ENCODE measurements at regions not wholly inside any gene's neighbourhood (a gene's known extent, or its start where the extent isn't known, plus 50 kb on each side); places are given as distances from the start of the nearest gene placed in this dataset.

DNA sequence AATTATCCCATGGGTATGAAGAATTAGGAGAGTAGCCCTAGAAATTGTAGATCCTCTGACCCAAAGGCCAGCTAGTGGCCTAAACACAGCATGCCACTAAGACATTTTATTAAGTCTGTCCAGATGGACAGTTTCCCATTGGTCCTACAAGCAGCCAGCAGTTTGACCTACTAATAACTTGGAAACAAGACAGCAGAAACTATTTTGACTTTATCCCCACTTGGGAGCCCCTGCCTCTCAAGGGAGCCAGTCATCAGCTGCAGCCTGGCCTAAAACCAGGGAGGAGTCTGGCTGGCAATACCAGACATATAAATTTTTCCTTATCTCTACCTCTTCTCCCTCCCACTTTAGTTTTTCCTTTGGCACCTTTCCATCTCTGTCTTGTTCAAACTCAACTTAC, 222.6 kb upstream of the KCTD3 start:
- Mint-ChIP-seq H3K27me3 (ENCODE audit: insufficient read depth) (no peaks in the 10 kb centered on the region), H3K9me3 (no peaks in the 10 kb centered on the region), H3K4me3 (no peak overlapping the region), H3K4me1 (peaks cover 2% of the 10 kb centered on the region), H3K27ac (no peak overlapping the region), H3K36me3 (ENCODE audit: low read depth) (no peaks in the 10 kb centered on the region)
- Histone ChIP-seq H3K36me3 (ENCODE audit: control insufficient read depth, insufficient read depth, low read length) (no peaks in the 10 kb centered on the region), H3K27me3 (ENCODE audit: control insufficient read depth, insufficient read depth, low read length, poor library complexity, severe bottlenecking) (no peaks in the 10 kb centered on the region), H3K4me1 (ENCODE audit: control insufficient read depth, insufficient read depth, low read length) (no peaks in the 10 kb centered on the region), H3K9me3 (ENCODE audit: control insufficient read depth, low read length) (no peaks in the 10 kb centered on the region), H3K4me3 (ENCODE audit: low read length) (no peak overlapping the region), H3K9ac (ENCODE audit: extremely low read depth, low read length, poor library complexity, severe bottlenecking) (no peak overlapping the region), H3K27ac (ENCODE audit: low read depth, low read length) (no peak overlapping the region)
- DNase-seq: no peak
- TF ChIP-seq, protein P1, sequence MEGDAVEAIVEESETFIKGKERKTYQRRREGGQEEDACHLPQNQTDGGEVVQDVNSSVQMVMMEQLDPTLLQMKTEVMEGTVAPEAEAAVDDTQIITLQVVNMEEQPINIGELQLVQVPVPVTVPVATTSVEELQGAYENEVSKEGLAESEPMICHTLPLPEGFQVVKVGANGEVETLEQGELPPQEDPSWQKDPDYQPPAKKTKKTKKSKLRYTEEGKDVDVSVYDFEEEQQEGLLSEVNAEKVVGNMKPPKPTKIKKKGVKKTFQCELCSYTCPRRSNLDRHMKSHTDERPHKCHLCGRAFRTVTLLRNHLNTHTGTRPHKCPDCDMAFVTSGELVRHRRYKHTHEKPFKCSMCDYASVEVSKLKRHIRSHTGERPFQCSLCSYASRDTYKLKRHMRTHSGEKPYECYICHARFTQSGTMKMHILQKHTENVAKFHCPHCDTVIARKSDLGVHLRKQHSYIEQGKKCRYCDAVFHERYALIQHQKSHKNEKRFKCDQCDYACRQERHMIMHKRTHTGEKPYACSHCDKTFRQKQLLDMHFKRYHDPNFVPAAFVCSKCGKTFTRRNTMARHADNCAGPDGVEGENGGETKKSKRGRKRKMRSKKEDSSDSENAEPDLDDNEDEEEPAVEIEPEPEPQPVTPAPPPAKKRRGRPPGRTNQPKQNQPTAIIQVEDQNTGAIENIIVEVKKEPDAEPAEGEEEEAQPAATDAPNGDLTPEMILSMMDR (conservative IDR thresholded peaks at IDR 0.05): no peak

DNA sequence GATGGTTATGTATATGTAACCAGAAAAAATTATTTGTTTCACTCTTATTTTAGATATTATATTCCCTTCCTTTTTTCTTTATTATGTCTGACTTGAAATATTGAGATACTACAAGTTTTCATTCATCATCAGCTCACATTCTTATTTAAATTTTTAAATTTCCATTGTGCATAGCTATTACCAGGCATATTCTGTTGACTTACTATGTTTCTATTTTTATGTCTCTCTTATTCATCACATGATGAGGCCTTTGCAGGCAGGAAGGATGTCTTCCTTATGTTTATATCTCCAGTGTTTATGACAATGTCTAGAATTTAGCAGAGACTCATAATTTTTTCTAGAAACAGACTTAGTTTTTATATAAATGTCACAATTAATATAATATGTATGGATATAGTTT, 221.9 kb upstream of the KCTD3 start:
- Histone ChIP-seq H3K27me3 (ENCODE audit: control insufficient read depth, insufficient read depth, low read length, poor library complexity, severe bottlenecking) (no peaks in the 10 kb centered on the region), H3K9me3 (ENCODE audit: control insufficient read depth, low read length) (no peaks in the 10 kb centered on the region), H3K36me3 (ENCODE audit: control insufficient read depth, insufficient read depth, low read length) (no peaks in the 10 kb centered on the region), H3K4me1 (ENCODE audit: control insufficient read depth, insufficient read depth, low read length) (no peaks in the 10 kb centered on the region), H3K9ac (ENCODE audit: extremely low read depth, low read length, poor library complexity, severe bottlenecking) (no peak overlapping the region), H3K27ac (ENCODE audit: low read depth, low read length) (no peak overlapping the region), H3K4me3 (ENCODE audit: low read length) (no peak overlapping the region)
- Mint-ChIP-seq H3K4me1 (peaks cover 2% of the 10 kb centered on the region), H3K27me3 (ENCODE audit: insufficient read depth) (no peaks in the 10 kb centered on the region), H3K36me3 (ENCODE audit: low read depth) (no peaks in the 10 kb centered on the region), H3K9me3 (no peaks in the 10 kb centered on the region), H3K4me3 (no peak overlapping the region), H3K27ac (no peak overlapping the region)
- TF ChIP-seq, protein P1 (conservative IDR thresholded peaks at IDR 0.05): no peak
- DNase-seq: no peak

DNA sequence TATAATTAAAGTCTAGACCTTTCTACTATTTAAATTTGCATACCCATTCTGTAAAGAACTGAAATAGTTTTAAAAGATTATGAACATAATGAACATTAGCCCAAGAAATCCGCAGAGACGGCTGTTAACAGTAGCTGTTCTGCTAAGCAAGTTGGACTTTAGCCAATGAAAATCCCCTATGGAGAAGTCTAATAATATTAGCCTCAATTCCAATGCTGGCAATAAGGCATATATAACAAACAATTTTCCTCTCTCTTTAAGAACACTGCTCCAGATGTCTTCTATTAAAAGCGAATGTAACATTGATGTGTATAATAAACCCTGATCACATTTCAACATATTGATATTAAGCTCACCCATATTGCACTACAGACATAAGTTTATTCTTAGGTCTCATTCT, 221.3 kb upstream of the KCTD3 start:
- Histone ChIP-seq H3K9ac (ENCODE audit: extremely low read depth, low read length, poor library complexity, severe bottlenecking) (no peak overlapping the region), H3K27me3 (ENCODE audit: control insufficient read depth, insufficient read depth, low read length, poor library complexity, severe bottlenecking) (no peaks in the 10 kb centered on the region), H3K27ac (ENCODE audit: low read depth, low read length) (no peak overlapping the region), H3K36me3 (ENCODE audit: control insufficient read depth, insufficient read depth, low read length) (no peaks in the 10 kb centered on the region), H3K9me3 (ENCODE audit: control insufficient read depth, low read length) (no peaks in the 10 kb centered on the region), H3K4me3 (ENCODE audit: low read length) (no peak overlapping the region), H3K4me1 (ENCODE audit: control insufficient read depth, insufficient read depth, low read length) (no peaks in the 10 kb centered on the region)
- TF ChIP-seq, protein P1 (conservative IDR thresholded peaks at IDR 0.05): no peak
- DNase-seq: no peak
- Mint-ChIP-seq H3K36me3 (ENCODE audit: low read depth) (no peaks in the 10 kb centered on the region), H3K4me3 (no peak overlapping the region), H3K27ac (no peak overlapping the region), H3K27me3 (ENCODE audit: insufficient read depth) (no peaks in the 10 kb centered on the region), H3K4me1 (peaks cover 2% of the 10 kb centered on the region), H3K9me3 (no peaks in the 10 kb centered on the region)
- WGBS, 2 experiments (ENCODE audit: insufficient coverage in 1 of 2, insufficient read length in 1 of 2): 95 to 100% methylated on average over 1 to 3 of the region's 3 CpGs

All from endodermal cell (in vitro differentiated cells).